Subcutaneous abdominal adipose tissue (tissue), 5 donors: ENCODE measurements at regions not wholly inside any gene's neighbourhood (a gene's known extent, or its start where the extent isn't known, plus 50 kb on each side); places are given as distances from the start of the nearest gene placed in this dataset.

Experiments used
- H3K27ac ChIP-seq: one replicate; pipeline ENCODE4 v1.7.0; 2013; ENCODE audit warnings: low read depth, mild to moderate bottlenecking, inconsistent platforms, low read length, moderate library complexity
- H3K27me3 ChIP-seq, 5 donors: one replicate each; pipeline ENCODE4 v1.7.0; 2013; ENCODE audit warnings: low read length in 5 of 5, inconsistent platforms in 1 of 5; ENCODE audit not compliant: control insufficient read depth in 5 of 5, insufficient read depth in 4 of 5
- H3K36me3 ChIP-seq, 5 donors: one replicate each; pipeline ENCODE4 v1.7.0; 2013; ENCODE audit warnings: low read length in 5 of 5; ENCODE audit not compliant: control insufficient read depth in 5 of 5, insufficient read depth in 5 of 5
- H3K4me1 ChIP-seq, 5 donors: one replicate each; pipeline ENCODE4 v1.7.0; 2013; ENCODE audit warnings: low read length in 5 of 5, mild to moderate bottlenecking in 3 of 5, moderate library complexity in 1 of 5; ENCODE audit not compliant: control insufficient read depth in 5 of 5, insufficient read depth in 5 of 5
- H3K4me3 ChIP-seq, 5 donors: one replicate each; pipeline ENCODE4 v1.7.0; 2013; ENCODE audit warnings: low read length in 5 of 5, low read depth in 1 of 5
- H3K9ac ChIP-seq, 5 donors: one replicate each; pipeline ENCODE4 v1.7.0; 2013; ENCODE audit warnings: low read length in 5 of 5, mild to moderate bottlenecking in 4 of 5, moderate library complexity in 3 of 5
- H3K9me3 ChIP-seq, 5 donors: one replicate each; pipeline ENCODE4 v1.7.0; 2013; ENCODE audit warnings: low read length in 5 of 5; ENCODE audit not compliant: control insufficient read depth in 5 of 5
- donor health status: healthy.
- donor health status: healthy.
- donor health status: healthy.
- donor health status: healthy.
- donor health status: healthy.

DNA sequence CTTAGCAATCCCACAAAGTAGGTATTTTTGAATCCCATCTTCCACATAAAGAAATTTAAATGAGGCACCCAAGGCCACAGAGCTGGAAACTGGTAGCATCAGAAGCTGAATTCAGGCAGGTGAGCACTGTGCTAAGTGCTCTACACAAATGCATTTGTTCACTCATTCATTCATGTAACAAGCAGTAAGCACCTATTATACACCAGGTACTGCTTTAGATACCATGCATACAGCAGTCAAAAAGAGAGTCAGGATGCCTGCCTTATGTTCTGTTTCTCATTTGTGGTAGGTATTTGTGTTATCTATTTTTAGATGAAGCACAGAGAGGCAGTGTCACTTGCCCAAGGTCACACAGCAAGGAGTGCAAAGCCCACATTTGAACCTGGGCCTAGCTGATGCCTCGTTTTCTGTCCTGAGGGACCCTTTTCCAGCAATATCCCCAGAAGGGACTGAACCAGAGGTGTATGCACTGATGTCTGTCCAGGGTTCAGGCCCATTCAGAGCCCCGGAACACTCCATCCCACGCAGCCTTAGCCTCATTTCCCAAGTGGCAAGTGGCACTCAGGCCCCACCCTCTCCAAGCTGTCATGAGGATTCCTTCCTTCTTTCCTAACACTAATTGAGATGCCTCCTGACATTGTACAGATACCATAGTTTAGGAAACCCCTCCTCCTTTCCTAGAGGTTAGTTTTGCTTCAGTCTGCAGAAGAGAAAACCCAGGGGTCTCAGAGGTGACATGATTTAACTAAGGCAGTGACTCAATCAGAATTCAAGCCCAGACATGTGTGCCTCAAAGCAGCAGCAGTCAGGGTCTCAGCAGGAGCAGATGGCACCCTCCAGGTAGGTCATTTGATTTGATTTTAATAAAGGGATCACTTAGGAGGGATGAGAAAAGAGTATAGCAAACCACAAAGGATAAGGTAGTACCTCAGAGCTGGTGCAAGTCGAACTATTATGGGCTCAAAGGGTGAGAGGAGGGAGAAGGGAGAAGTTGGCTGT is 61.2 kb upstream of the SIRPA start:
- Histone ChIP-seq H3K4me3 (no peak overlapping the region), H3K9ac (no peak overlapping the region), H3K27me3 (peaks cover 4 to 20% (median 6%) of the 10 kb centered on the region in 5 donors), H3K9me3 (no peaks in the 10 kb centered on the region), H3K4me1 (peaks cover 5 to 37% (median 24%) of the 10 kb centered on the region in 5 donors), H3K27ac (no peak overlapping the region), H3K36me3 (no peaks in the 10 kb centered on the region)

DNA sequence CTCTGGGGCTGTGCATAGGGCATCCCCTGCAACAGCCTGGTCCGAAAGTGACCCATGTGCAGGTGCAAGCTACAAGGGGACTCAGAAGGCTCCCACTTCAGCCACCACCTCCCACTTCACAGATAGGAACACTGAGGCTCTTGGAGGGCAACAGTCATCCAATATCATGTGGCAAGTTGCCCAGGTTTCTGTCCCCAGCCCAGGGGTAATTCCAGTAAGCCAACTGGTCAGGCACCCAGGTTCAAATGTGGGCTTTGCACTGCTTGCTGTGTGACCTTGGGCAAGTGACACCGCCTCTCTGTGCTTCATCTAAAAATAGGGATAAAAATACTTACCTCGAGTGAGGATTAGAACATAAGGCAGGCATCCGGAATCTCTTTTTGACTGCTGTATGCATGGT is 62.0 kb upstream of the SIRPA start:
- H3K4me3 ChIP-seq: no peak overlapping the region
- no peak overlapping the region for H3K9ac ChIP-seq
- H3K27ac ChIP-seq: no peak overlapping the region
- peaks cover 5 to 43% (median 29%) of the 10 kb centered on the region in 5 donors for H3K4me1 ChIP-seq
- no peaks in the 10 kb centered on the region for H3K9me3 ChIP-seq
- peaks cover 3 to 18% (median 4%) of the 10 kb centered on the region in 5 donors for H3K27me3 ChIP-seq
- H3K36me3 ChIP-seq: no peaks in the 10 kb centered on the region

DNA sequence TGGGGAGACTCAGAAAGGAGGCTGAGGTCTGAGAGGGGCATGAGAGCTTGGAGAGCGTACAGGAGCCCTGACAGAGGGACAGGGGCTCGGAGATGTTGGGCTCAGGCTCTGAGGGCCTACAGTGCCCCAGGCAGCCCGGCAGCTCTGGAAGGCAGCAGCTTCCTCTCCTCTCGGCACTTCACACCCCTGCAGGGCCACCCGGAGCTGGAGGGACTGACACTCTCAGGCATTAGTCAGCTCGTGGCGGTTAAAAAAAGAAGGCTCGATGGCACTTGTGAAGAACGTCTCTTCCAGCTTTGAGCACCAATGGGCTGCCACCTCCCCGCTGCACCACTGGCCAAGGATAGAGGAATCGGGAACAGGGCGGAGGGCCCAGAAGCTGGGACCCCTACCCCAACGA is 62.6 kb upstream of the SIRPA start:
- no peaks in the 10 kb centered on the region for H3K9me3 ChIP-seq
- no peak overlapping the region for H3K9ac ChIP-seq
- peaks cover 5 to 49% (median 35%) of the 10 kb centered on the region in 5 donors for H3K4me1 ChIP-seq
- H3K4me3 ChIP-seq: no peak overlapping the region
- H3K36me3 ChIP-seq: no peaks in the 10 kb centered on the region
- H3K27ac ChIP-seq: no peak overlapping the region
- H3K27me3 ChIP-seq: peaks cover 2 to 17% (median 4%) of the 10 kb centered on the region in 5 donors

DNA sequence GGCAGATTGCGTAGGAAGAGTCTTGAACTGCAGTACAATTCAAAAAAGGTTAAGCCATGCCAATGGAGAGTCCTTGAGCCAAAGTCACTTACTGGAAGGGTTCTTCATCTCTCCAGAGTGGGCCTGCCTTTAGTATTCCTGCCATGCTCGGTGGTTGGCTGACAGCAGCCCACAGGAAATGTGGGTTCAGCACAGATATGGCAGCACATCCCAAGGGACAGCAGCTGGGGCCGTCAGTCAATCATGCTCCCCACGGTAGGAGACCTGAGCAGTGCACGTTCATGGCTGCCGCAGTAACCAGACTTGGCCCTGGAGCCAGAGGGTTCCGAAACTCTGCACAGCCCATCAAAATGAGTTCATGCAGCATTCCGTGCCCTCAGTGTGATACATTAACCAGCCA is 63.6 kb upstream of the SIRPA start:
- Histone ChIP-seq H3K9me3 (no peaks in the 10 kb centered on the region), H3K27me3 (peaks cover 0 to 17% (median 4%) of the 10 kb centered on the region in 5 donors), H3K4me3 (no peak overlapping the region), H3K27ac (no peak overlapping the region), H3K4me1 (peaks cover 5 to 50% (median 37%) of the 10 kb centered on the region in 5 donors), H3K9ac (no peak overlapping the region), H3K36me3 (no peaks in the 10 kb centered on the region)

DNA sequence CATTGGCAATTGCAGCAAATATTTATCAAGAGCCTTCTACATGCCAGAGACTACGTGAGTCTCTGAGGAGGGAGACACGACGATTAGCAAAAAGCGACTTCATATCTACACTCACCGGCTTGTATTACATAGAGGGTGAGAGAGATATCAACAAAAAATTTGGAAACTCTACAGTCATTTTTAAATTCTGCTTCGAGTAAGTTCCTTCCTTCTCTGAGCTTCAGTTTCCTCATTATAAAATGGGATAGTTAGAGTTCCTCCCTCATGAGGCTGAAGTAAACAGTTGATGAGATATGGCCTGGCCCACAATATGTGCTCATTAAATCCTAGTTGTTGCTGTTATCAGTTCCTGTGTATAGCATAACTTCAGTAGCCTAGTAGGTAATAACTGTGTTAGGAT is 64.1 kb upstream of the SIRPA start:
- H3K36me3 ChIP-seq: no peaks in the 10 kb centered on the region
- peaks cover 5 to 50% (median 37%) of the 10 kb centered on the region in 5 donors for H3K4me1 ChIP-seq
- H3K9ac ChIP-seq: no peak overlapping the region
- peaks cover 0 to 17% (median 4%) of the 10 kb centered on the region in 5 donors for H3K27me3 ChIP-seq
- no peaks in the 10 kb centered on the region for H3K9me3 ChIP-seq
- no peak overlapping the region for H3K4me3 ChIP-seq
- no peak overlapping the region for H3K27ac ChIP-seq

DNA sequence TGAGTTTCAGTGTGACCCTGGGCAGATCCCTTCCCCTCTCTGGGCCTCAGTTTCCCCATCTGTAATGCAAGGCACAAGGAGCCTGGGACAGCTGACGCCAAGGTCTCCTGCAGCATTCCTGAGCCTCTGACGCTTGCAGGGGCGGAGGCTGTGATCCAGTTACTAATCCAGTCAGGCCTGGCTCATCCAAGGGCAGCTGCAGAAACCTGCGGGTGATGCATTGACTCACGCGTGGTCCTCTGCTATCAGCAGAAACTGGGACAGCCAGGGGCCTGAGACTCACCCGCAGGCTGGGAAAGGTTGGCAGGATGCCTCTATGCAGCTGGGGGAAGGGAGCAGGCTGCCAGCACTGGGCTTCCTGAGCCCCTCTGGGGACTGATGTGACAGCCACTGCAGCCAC is 65.0 kb upstream of the SIRPA start:
- Histone ChIP-seq H3K9ac (peak overlapping the region in 1 of 5 donors; percentile 53), H3K36me3 (no peaks in the 10 kb centered on the region), H3K4me1 (peaks cover 5 to 57% (median 41%) of the 10 kb centered on the region in 5 donors), H3K27ac (no peak overlapping the region), H3K27me3 (peaks cover 0 to 14% (median 4%) of the 10 kb centered on the region in 5 donors), H3K4me3 (no peak overlapping the region), H3K9me3 (no peaks in the 10 kb centered on the region)

DNA sequence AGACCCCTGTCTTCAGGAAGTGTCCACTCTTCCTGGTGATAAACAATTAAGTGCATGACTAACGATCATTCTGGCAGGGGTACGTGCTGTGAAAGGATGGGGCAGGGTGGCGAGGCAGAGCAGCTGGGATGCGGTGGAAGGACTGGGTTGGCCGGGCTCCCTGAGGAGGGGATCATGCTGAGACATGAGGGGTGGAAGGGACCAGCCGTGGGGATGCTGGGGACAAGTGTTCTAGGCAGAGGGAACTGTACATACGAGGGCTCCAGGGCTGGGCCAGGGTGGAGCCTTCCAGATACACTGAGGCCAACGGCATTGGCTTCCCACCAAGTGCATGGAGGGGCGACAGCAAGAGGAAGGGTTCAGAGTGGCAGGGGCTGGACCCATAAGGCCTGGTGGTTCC is 65.7 kb upstream of the SIRPA start:
- Histone ChIP-seq H3K27ac (no peak overlapping the region), H3K4me3 (no peak overlapping the region), H3K9ac (no peak overlapping the region), H3K27me3 (peaks cover 0 to 12% (median 4%) of the 10 kb centered on the region in 5 donors), H3K4me1 (peaks cover 8 to 64% (median 39%) of the 10 kb centered on the region in 5 donors), H3K36me3 (no peaks in the 10 kb centered on the region), H3K9me3 (no peaks in the 10 kb centered on the region)

DNA sequence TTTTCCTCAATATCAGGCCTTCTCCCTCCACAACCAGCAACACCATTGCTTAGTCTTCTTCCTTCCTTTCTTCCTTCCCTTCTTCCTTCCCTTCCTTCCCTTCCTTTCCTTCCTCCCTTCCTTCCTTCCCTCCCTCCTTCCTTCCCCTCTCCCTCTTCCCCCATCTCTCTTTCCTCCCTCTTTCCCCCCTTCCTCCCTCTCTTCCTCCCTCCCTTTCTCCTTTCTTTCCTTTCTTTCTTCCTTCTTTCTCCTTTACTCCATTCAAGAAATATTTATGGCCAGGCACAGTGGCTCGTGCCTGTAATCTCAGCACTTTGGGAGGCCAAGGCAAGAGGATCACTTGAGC is 66.4 kb upstream of the SIRPA start:
- Histone ChIP-seq H3K9me3 (no peaks in the 10 kb centered on the region), H3K9ac (no peak overlapping the region), H3K27ac (no peak overlapping the region), H3K4me1 (peaks cover 10 to 71% (median 43%) of the 10 kb centered on the region in 5 donors), H3K36me3 (no peaks in the 10 kb centered on the region), H3K27me3 (peaks cover 0 to 9% (median 4%) of the 10 kb centered on the region in 5 donors), H3K4me3 (no peak overlapping the region)

DNA sequence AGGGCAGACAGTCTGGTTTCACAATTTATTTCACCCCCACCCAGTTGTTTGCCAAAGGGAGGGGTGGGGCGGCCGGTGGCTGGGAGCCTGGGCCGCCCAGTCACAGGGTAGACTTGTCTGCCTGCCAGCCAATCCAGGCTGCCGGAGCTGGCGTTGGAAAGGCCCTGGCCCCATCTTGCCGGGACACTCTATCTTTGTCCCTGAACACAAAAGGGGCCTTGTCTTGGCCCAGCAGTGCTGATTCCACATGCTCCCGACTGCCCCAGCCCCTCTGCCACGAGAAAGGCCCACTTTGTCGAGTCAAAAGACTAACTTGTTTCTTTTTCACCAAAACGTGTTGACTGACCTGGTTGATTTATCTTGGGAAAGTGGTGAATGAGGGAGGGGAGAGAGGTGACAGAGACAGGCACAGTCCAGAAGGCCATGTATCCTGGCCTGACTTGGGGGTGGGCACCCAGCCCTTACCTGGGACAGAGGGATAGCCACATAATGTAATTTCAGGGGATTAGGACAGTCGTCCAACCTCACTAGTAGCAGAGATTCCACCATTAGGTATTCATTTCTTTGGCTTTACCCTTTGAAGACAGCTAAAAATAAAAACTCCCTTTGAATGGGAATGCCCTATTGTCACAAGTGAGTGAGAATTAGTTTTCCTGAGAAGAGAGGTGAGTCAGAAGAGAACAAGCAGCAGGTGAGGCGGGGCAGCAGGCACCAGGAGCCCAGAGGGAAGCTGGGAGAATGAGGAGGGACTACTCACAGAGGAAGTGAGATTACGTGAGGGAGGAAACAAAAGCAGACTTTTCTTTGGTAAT is 67.0 kb upstream of the SIRPA start:
- Histone ChIP-seq H3K27ac (no peak overlapping the region), H3K9me3 (peaks cover under 1 to 6% (median 4%) of the 10 kb centered on the region in 5 donors), H3K36me3 (no peaks in the 10 kb centered on the region), H3K4me1 (peaks cover 10 to 77% (median 43%) of the 10 kb centered on the region in 5 donors), H3K27me3 (peaks cover 0 to 8% (median 4%) of the 10 kb centered on the region in 5 donors), H3K9ac (no peak overlapping the region), H3K4me3 (no peak overlapping the region)
